CD14-positive monocyte (primary cell): ENCODE measurements at regions not wholly inside any gene's neighbourhood (a gene's known extent, or its start where the extent isn't known, plus 50 kb on each side); places are given as distances from the start of the nearest gene placed in this dataset.

ENCODE experiments used
- DNase-seq, 3 donors: peaks; one replicate each; pipeline ENCODE4 v3.0.0-alpha.2; 2011 to 2022
- H2AFZ ChIP-seq: 2 replicates; pipeline ENCODE4 v1.6.0; 2012; ENCODE audit warnings: mild to moderate bottlenecking, low read depth, low read length, inconsistent platforms; ENCODE audit not compliant: insufficient read depth, poor library complexity, severe bottlenecking
- H3K27ac ChIP-seq, 2 donors: 1 replicate in 1 of 2; 2 replicates in 1 of 2; pipeline ENCODE4 v1.5.1; 2012 to 2013; ENCODE audit warnings: low read length in 2 of 2, control low read depth in 1 of 2, inconsistent platforms in 1 of 2, low read depth in 1 of 2, mild to moderate bottlenecking in 1 of 2
- H3K27me3 ChIP-seq, 2 donors: one replicate each; pipeline versions ENCODE4 v1.6.0 to v1.6.1; 2011 to 2013; ENCODE audit warnings: low read length in 2 of 2; ENCODE audit not compliant: control insufficient read depth in 2 of 2, insufficient read depth in 2 of 2
- H3K36me3 ChIP-seq, 2 donors: replicated peaks in 1 of 2; 1 replicate in 1 of 2; 2 replicates in 1 of 2; pipeline versions ENCODE4 v1.5.1 to v1.6.1; 2012 to 2013; ENCODE audit warnings: low read length in 2 of 2, control low read depth in 1 of 2, inconsistent platforms in 1 of 2, mild to moderate bottlenecking in 1 of 2; ENCODE audit not compliant: insufficient read depth in 2 of 2, control insufficient read depth in 1 of 2
- H3K4me1 ChIP-seq, 2 donors: 1 replicate in 1 of 2; 2 replicates in 1 of 2; pipeline versions ENCODE4 v1.5.1 to v1.6.1; 2012 to 2013; ENCODE audit warnings: low read length in 2 of 2, control low read depth in 1 of 2, inconsistent platforms in 1 of 2, mild to moderate bottlenecking in 1 of 2, moderate library complexity in 1 of 2; ENCODE audit not compliant: insufficient read depth in 2 of 2, control insufficient read depth in 1 of 2
- H3K4me2 ChIP-seq: replicated peaks from 2 replicates; pipeline ENCODE3; 2012; ENCODE audit warnings: low read length, moderate library complexity, mild to moderate bottlenecking; ENCODE audit not compliant: poor library complexity, severe bottlenecking; ENCODE audit errors: extremely low read depth
- H3K4me3 ChIP-seq, 3 experiments: fragments of 200-600 bp in 1 of 3; sonication (generic) in 1 of 3; replicated peaks in 1 of 3; 1 replicate in 2 of 3; 2 replicates in 1 of 3; pipeline ENCODE4 v1.5.1; 2011 to 2013; ENCODE audit warnings: low read length in 3 of 3, mild to moderate bottlenecking in 3 of 3, control low read depth in 2 of 3, low read depth in 2 of 3, inconsistent platforms in 1 of 3, moderate library complexity in 1 of 3
- H3K79me2 ChIP-seq: 2 replicates; pipeline ENCODE4 v1.6.0; 2012; ENCODE audit warnings: mild to moderate bottlenecking, control low read depth, inconsistent platforms, low read length, moderate library complexity; ENCODE audit not compliant: insufficient read depth
- H3K9ac ChIP-seq: 2 replicates; pipeline ENCODE4 v1.6.0; 2017; ENCODE audit warnings: low read length, mild to moderate bottlenecking; ENCODE audit not compliant: insufficient read depth, poor library complexity, severe bottlenecking
- H3K9me3 ChIP-seq, 2 donors: replicated peaks in 1 of 2; 1 replicate in 1 of 2; 2 replicates in 1 of 2; pipeline versions ENCODE4 v1.5.1 to v1.6.1; 2012 to 2013; ENCODE audit warnings: low read length in 2 of 2, control low read depth in 1 of 2; ENCODE audit not compliant: control insufficient read depth in 1 of 2, insufficient read depth in 1 of 2
- H4K20me1 ChIP-seq: 2 replicates; pipeline ENCODE4 v1.6.0; 2012; ENCODE audit warnings: mild to moderate bottlenecking, low read length, control low read depth, moderate library complexity; ENCODE audit not compliant: insufficient read depth
- H3K27ac Mint-ChIP-seq, 7 donors: one replicate each; pipeline ENCODE4 v1.8.0; 2020; ENCODE audit warnings: mild to moderate bottlenecking in 7 of 7, mixed read lengths in 7 of 7, moderate library complexity in 6 of 7, inconsistent platforms in 2 of 7
- H3K27me3 Mint-ChIP-seq, 3 donors: one replicate each; pipeline ENCODE4 v1.8.0; 2021 to 2022; ENCODE audit warnings: low read depth in 3 of 3, mild to moderate bottlenecking in 3 of 3, mixed read lengths in 3 of 3, moderate library complexity in 3 of 3, inconsistent platforms in 1 of 3
- H3K36me3 Mint-ChIP-seq, 2 donors: one replicate each; pipeline ENCODE4 v1.8.0; 2020; ENCODE audit warnings: mixed read lengths in 2 of 2, inconsistent platforms in 1 of 2, mild to moderate bottlenecking in 1 of 2
- H3K4me1 Mint-ChIP-seq: one replicate; pipeline ENCODE4 v1.8.0; 2020; ENCODE audit warnings: mild to moderate bottlenecking, mixed read lengths
- H3K4me3 Mint-ChIP-seq, 2 donors: one replicate each; pipeline ENCODE4 v1.8.0; 2020; ENCODE audit warnings: mild to moderate bottlenecking in 2 of 2, mixed read lengths in 2 of 2, moderate library complexity in 1 of 2
- H3K9me3 Mint-ChIP-seq, 7 donors: one replicate each; pipeline ENCODE4 v1.8.0; 2020 to 2022; ENCODE audit warnings: mixed read lengths in 7 of 7, mild to moderate bottlenecking in 6 of 7, moderate library complexity in 6 of 7, inconsistent platforms in 2 of 7
- WGBS: methylation state at CpG from one replicate; pipeline ENCODE4 v1.1.5; 2013; ENCODE audit warnings: missing lambda C conversion rate; ENCODE audit not compliant: insufficient coverage; 5-methylcytosine and 5-hydroxymethylcytosine counted together
- intact Hi-C, 2 donors: fragments of 100-400 bp; cut with micrococcal nuclease; formaldehyde crosslinking; loops; one replicate each; pipeline versions ENCODE4 v1.15.0 to v1.15.1; 2023
- TF ChIP-seq, protein P1 (sequence below): fragments of 200-600 bp; IDR thresholded peaks from one replicate; pipeline ENCODE4 v1.8.0; 2022; ENCODE audit warnings: antibody characterized with exemption, mild to moderate bottlenecking

DNA sequence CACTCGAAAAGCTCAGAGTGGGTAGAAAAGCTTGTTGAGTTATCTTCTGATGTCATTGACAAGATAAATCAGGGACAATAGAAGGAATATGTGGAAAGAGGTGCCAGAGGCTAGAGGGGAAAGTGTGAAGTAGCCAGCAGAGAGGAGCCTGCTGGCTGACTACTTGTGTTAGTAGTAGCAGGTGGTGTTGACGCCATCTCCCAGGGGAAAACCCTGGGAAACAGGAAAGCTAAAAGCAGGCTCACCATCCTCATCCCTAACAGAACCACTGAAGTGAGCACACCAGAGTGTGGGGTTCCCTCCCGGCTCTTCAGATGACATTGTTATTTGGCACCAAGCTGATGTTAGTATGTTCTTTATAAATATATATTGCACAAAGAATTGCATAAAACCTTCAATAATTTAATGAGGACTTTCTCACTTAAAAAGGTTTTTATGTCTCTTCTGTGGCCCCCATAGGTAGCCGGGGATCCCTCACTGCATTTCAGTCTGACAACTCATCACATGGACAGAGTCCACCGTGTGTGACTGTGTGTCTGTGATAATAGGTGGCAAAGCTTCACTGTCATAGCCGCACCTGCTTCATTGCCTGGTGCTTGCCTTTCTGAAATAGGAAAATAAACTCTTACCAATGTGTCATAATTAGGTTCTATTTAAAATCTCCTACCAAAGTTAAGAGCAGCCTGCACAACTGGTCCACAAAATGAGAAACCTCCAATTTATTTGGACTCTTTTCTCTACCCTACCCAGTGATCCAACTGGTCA is 63.2 kb upstream of the TOP3B start:
- H3K4me1 ChIP-seq: no peaks in the 10 kb centered on the region
- no peaks in the 10 kb centered on the region for H3K36me3 ChIP-seq
- no peak overlapping the region for H3K4me2 ChIP-seq
- H4K20me1 ChIP-seq: no peaks in the 10 kb centered on the region
- H3K4me1 Mint-ChIP-seq: no peaks in the 10 kb centered on the region
- H3K27ac ChIP-seq: no peak overlapping the region
- H3K27me3 ChIP-seq: peaks cover 4 to 15% of the 10 kb centered on the region in 2 donors
- no peaks in the 10 kb centered on the region for H3K36me3 Mint-ChIP-seq
- no peak overlapping the region for H3K9ac ChIP-seq
- no peak overlapping the region for H3K4me3 Mint-ChIP-seq
- H2AFZ ChIP-seq: no peak overlapping the region
- peaks cover 9 to 13% (median 10%) of the 10 kb centered on the region in 3 donors for H3K27me3 Mint-ChIP-seq
- no peak for DNase-seq
- no peak overlapping the region for H3K4me3 ChIP-seq
- intact Hi-C loops: no loop called here
- H3K27ac Mint-ChIP-seq: no peak overlapping the region
- no CpG with 5 or more reads among the region's 6 CpGs for WGBS
- H3K9me3 ChIP-seq: no peaks in the 10 kb centered on the region
- H3K79me2 ChIP-seq: no peaks in the 10 kb centered on the region
- TF ChIP-seq, protein P1, sequence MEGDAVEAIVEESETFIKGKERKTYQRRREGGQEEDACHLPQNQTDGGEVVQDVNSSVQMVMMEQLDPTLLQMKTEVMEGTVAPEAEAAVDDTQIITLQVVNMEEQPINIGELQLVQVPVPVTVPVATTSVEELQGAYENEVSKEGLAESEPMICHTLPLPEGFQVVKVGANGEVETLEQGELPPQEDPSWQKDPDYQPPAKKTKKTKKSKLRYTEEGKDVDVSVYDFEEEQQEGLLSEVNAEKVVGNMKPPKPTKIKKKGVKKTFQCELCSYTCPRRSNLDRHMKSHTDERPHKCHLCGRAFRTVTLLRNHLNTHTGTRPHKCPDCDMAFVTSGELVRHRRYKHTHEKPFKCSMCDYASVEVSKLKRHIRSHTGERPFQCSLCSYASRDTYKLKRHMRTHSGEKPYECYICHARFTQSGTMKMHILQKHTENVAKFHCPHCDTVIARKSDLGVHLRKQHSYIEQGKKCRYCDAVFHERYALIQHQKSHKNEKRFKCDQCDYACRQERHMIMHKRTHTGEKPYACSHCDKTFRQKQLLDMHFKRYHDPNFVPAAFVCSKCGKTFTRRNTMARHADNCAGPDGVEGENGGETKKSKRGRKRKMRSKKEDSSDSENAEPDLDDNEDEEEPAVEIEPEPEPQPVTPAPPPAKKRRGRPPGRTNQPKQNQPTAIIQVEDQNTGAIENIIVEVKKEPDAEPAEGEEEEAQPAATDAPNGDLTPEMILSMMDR: no peak
- H3K9me3 Mint-ChIP-seq: no peaks in the 10 kb centered on the region

DNA sequence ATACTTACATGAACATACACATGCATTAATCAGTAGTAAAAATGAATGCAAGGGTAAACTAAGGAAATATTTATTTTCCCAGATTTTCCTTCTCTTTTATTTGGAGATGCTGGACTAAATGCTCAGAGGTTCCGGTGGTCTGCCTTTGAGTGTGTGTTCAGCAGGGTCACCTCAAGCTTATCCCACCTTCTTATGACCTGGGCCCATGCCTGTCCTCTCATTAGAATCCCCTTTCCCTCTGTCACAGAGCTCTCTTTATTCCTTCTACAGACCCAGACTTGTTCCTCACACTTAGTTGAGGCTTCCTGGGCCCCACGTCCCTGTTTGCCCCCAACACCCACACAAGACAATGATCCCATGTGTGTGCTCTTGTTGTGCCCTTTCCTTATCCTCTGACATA is 61.6 kb upstream of the TOP3B start:
- no peak overlapping the region for H3K4me2 ChIP-seq
- Mint-ChIP-seq H3K36me3 (no peaks in the 10 kb centered on the region), H3K4me1 (no peaks in the 10 kb centered on the region), H3K27ac (no peak overlapping the region), H3K27me3 (peaks cover 7 to 12% (median 11%) of the 10 kb centered on the region in 3 donors), H3K4me3 (no peak overlapping the region), H3K9me3 (peaks cover 0 to 3% (median 0%) of the 10 kb centered on the region in 7 donors)
- no peaks in the 10 kb centered on the region for H3K79me2 ChIP-seq
- H3K27me3 ChIP-seq: peaks cover 2 to 13% of the 10 kb centered on the region in 2 donors
- intact Hi-C loops: no loop called here
- no peaks in the 10 kb centered on the region for H3K36me3 ChIP-seq
- 88% methylated on average over 1 of the region's 2 CpGs for whole genome bisulfite sequencing
- no peak overlapping the region for H3K27ac ChIP-seq
- no peak overlapping the region for H2AFZ ChIP-seq
- H3K9ac ChIP-seq: no peak overlapping the region
- H4K20me1 ChIP-seq: no peaks in the 10 kb centered on the region
- no peaks in the 10 kb centered on the region for H3K9me3 ChIP-seq
- no peak for DNase-seq
- H3K4me1 ChIP-seq: no peaks in the 10 kb centered on the region
- TF ChIP-seq, protein P1: no peak
- no peak overlapping the region for H3K4me3 ChIP-seq
